Neural crest cell (in vitro differentiated cells): ENCODE measurements at regions not wholly inside any gene's neighbourhood (a gene's known extent, or its start where the extent isn't known, plus 50 kb on each side); places are given as distances from the start of the nearest gene placed in this dataset.
"Not testable (repeated sequence)": the region's sequence is repeated elsewhere in the genome, so short reads cannot be mapped to it uniquely, and the experiment has no call there.

ENCODE experiments used
- DNase-seq: peaks from one replicate; pipeline ENCODE4 v3.0.0; 2021; ENCODE audit warnings: low read depth, mixed read lengths, low spot score
- H3K27ac Mint-ChIP-seq: one replicate; pipeline ENCODE4 v1.8.0; 2021; ENCODE audit warnings: mild to moderate bottlenecking, mixed read lengths; ENCODE audit not compliant: unreplicated experiment
- H3K27me3 Mint-ChIP-seq: 2 replicates; pipeline ENCODE4 v1.8.0; 2021; ENCODE audit warnings: low read depth, mild to moderate bottlenecking, mixed read lengths
- H3K36me3 Mint-ChIP-seq: 2 replicates; pipeline ENCODE4 v1.8.0; 2021; ENCODE audit warnings: low read depth, mild to moderate bottlenecking, mixed read lengths
- H3K4me1 Mint-ChIP-seq: 2 replicates; pipeline ENCODE4 v1.8.0; 2021; ENCODE audit warnings: mixed read lengths
- H3K4me3 Mint-ChIP-seq: one replicate; pipeline ENCODE4 v1.8.0; 2021; ENCODE audit warnings: mild to moderate bottlenecking, mixed read lengths
- H3K9me3 Mint-ChIP-seq: 2 replicates; pipeline ENCODE4 v1.8.0; 2021; ENCODE audit warnings: mixed read lengths
- TF ChIP-seq, protein P1 (sequence below): fragments of 200-600 bp; sonication (generic); conservative IDR thresholded peaks from 2 replicates; pipeline ENCODE4 v1.5.0; 2021; ENCODE audit warnings: antibody characterized with exemption, mild to moderate bottlenecking

DNA sequence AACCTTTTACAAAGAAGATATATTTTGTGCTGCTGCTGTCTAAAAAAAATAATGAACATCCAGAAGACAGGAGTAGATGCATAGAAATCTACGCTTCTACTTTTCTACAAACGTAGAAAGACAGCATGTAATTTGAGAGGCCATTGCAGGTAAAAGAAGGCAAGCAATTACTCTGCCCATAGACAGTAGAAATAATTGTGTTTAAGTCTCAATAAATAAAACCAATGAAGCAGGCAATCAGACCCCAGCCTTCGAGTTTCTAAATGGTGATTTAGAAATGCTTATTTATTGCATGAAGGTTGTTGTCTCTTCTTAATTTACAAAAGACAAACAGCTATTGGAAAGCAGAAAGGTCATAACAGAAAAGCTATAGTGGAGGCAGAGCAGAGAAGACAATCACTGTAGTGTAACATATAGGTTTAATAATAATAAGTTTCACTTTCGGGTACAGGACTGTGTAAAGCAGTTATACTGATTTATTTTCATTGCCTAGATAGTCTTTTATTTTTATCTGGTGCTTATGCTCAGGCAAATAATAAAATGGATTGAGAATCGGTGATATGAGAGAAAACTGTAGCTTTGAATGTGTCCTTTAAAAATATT is 123.0 kb upstream of the TACR3 start:
- Mint-ChIP-seq H3K27me3 (no peaks in the 10 kb centered on the region), H3K4me3 (no peak overlapping the region), H3K9me3 (peaks cover 12% of the 10 kb centered on the region), H3K4me1 (no peaks in the 10 kb centered on the region), H3K36me3 (peaks cover 7% of the 10 kb centered on the region), H3K27ac (no peak overlapping the region)
- TF ChIP-seq, protein P1, sequence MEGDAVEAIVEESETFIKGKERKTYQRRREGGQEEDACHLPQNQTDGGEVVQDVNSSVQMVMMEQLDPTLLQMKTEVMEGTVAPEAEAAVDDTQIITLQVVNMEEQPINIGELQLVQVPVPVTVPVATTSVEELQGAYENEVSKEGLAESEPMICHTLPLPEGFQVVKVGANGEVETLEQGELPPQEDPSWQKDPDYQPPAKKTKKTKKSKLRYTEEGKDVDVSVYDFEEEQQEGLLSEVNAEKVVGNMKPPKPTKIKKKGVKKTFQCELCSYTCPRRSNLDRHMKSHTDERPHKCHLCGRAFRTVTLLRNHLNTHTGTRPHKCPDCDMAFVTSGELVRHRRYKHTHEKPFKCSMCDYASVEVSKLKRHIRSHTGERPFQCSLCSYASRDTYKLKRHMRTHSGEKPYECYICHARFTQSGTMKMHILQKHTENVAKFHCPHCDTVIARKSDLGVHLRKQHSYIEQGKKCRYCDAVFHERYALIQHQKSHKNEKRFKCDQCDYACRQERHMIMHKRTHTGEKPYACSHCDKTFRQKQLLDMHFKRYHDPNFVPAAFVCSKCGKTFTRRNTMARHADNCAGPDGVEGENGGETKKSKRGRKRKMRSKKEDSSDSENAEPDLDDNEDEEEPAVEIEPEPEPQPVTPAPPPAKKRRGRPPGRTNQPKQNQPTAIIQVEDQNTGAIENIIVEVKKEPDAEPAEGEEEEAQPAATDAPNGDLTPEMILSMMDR, result no peak
- DNase-seq, result no peak

GRCh38 chr4:103842076-103842475 is 122.3 kb upstream of the TACR3 start:
- Mint-ChIP-seq H3K36me3 (peaks cover 7% of the 10 kb centered on the region), H3K4me1 (no peaks in the 10 kb centered on the region), H3K9me3 (peaks cover 10% of the 10 kb centered on the region), H3K27ac (peak overlapping the region; percentile 17), H3K4me3 (no peak overlapping the region), H3K27me3 (no peaks in the 10 kb centered on the region)
- no peak for DNase-seq
- TF ChIP-seq, protein P1, result no peak

DNA sequence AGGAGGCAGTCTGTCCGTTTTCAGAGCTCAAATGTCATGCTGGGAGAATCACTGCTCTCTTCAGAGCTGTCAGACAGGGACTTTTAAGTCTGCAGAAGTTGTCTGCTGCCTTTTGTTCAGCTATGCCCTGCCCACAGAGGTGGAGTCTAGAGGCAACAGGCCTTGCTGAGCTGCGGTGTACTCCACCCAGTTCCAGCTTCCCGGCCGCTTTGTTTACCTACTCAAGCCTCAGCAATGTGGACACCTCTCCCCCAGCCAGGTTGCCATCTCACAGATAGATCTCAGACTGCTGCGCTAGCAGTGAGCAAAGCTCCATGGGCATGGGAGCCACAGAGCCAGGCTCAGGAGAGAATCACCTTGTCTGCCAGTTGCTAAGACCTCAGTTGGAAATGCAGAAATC is 90.5 kb upstream of the TACR3 start:
- H3K4me3 Mint-ChIP-seq, H3K27ac Mint-ChIP-seq, H3K36me3 Mint-ChIP-seq, H3K9me3 Mint-ChIP-seq, H3K27me3 Mint-ChIP-seq, DNase-seq, H3K4me1 Mint-ChIP-seq: not testable (repeated sequence)

GRCh38 chr4:103802766-103803165 is 83.0 kb upstream of the TACR3 start:
- TF ChIP-seq, protein P1, result no peak
- no peaks in the 10 kb centered on the region for H3K9me3 Mint-ChIP-seq
- no peak for DNase-seq
- no peak overlapping the region for H3K4me3 Mint-ChIP-seq
- H3K27ac Mint-ChIP-seq, result no peak overlapping the region
- H3K4me1 Mint-ChIP-seq, result no peaks in the 10 kb centered on the region
- H3K27me3 Mint-ChIP-seq, result no peaks in the 10 kb centered on the region
- no peaks in the 10 kb centered on the region for H3K36me3 Mint-ChIP-seq

DNA sequence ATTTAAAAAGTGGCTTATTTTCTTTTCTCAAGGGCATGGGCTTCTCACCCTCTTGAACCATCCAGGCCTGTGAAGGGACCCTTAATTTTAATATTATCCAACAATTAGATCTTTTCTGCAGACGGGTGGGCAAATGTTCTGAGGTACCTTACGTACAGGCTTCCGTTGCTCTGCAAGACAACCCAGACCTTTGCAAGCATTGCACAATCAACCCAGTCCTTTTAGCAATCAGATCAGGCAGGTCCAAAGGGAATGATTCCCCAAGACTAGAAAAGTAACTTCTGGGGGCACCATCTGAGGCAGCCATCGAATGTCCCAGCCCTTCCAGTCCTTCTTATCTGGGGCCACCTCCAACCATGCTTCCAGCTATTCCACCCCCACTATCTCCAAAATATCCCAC is 67.3 kb upstream of the TACR3 start:
- Mint-ChIP-seq H3K27ac (no peak overlapping the region), H3K9me3 (peaks cover 13% of the 10 kb centered on the region), H3K27me3 (no peaks in the 10 kb centered on the region), H3K36me3 (peaks cover 11% of the 10 kb centered on the region), H3K4me1 (no peaks in the 10 kb centered on the region), H3K4me3 (no peak overlapping the region)
- no peak for DNase-seq
- TF ChIP-seq, protein P1, result no peak

DNA sequence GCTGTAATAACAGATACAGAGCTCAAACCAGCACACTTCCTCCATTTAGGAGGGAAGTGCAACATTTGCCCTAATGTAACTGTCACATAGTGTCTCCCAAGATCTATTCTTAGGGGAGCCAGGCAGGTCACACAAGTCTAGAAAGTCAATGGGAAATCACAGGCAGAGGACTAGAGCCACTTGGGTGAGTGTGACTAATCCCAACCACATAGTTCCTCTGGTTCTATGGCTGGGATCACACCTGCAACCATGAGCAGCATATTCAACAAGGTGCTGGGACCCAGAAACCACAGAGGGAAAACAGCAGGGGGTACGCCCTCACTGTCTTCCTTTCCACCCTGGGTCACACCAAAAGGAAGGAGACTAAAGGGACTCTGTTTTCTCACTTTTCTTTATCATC is 66.8 kb upstream of the TACR3 start:
- Mint-ChIP-seq H3K4me3 (no peak overlapping the region), H3K36me3 (peaks cover 11% of the 10 kb centered on the region), H3K27ac (no peak overlapping the region), H3K27me3 (no peaks in the 10 kb centered on the region), H3K4me1 (no peaks in the 10 kb centered on the region), H3K9me3 (peaks cover 13% of the 10 kb centered on the region)
- no peak for DNase-seq
- TF ChIP-seq, protein P1, result no peak
